CD8-positive, alpha-beta memory T cell (primary cell): ENCODE measurements at regions not wholly inside any gene's neighbourhood (a gene's known extent, or its start where the extent isn't known, plus 50 kb on each side); places are given as distances from the start of the nearest gene placed in this dataset.

Experiments
- CTCF ChIA-PET: fragments of 350-600 bp; sonication (Branson Sonifier 250); formaldehyde crosslinking; loops from one replicate; lab custom pipeline; 2021; ENCODE audit warnings: antibody characterized with exemption; lab: Charles Lee
- POLR2A ChIA-PET: fragments of 350-600 bp; sonication (Branson Sonifier 250); formaldehyde crosslinking; loops from one replicate; lab custom pipeline; 2021; ENCODE audit warnings: antibody characterized with exemption; lab: Charles Lee
- DNase-seq, 5 donors: peaks; one replicate each; pipeline versions ENCODE4 v3.0.0 to v3.0.0-alpha.2; 2020 to 2022; ENCODE audit warnings: mixed read lengths in 1 of 5
- H3K27ac ChIP-seq: one replicate; pipeline ENCODE4 v1.7.0; 2013; ENCODE audit warnings: low read depth, mild to moderate bottlenecking, low read length, moderate library complexity
- H3K27me3 ChIP-seq: 2 replicates; pipeline ENCODE4 v1.7.0; 2013; ENCODE audit warnings: low read length, mild to moderate bottlenecking; ENCODE audit not compliant: insufficient read depth, poor library complexity, severe bottlenecking
- H3K36me3 ChIP-seq: 2 replicates; pipeline ENCODE4 v1.7.0; 2013; ENCODE audit warnings: mild to moderate bottlenecking, low read length, moderate library complexity; ENCODE audit not compliant: insufficient read depth
- H3K4me1 ChIP-seq: 2 replicates; pipeline ENCODE4 v1.7.0; 2013; ENCODE audit warnings: mild to moderate bottlenecking, low read length, moderate library complexity; ENCODE audit not compliant: insufficient read depth
- H3K4me3 ChIP-seq: 2 replicates; pipeline ENCODE4 v1.7.0; 2013; ENCODE audit warnings: mild to moderate bottlenecking, low read length
- H3K9me3 ChIP-seq: 2 replicates; pipeline ENCODE4 v1.7.0; 2013; ENCODE audit warnings: mild to moderate bottlenecking, low read length
- H3K27ac Mint-ChIP-seq, 8 donors: one replicate each; pipeline ENCODE4 v1.8.0; 2020 to 2021; ENCODE audit warnings: mixed read lengths in 8 of 8, mild to moderate bottlenecking in 6 of 8, inconsistent platforms in 3 of 8, moderate library complexity in 3 of 8
- H3K27me3 Mint-ChIP-seq, 2 donors: one replicate each; pipeline ENCODE4 v1.8.0; 2020 to 2021; ENCODE audit warnings: mixed read lengths in 2 of 2, mild to moderate bottlenecking in 1 of 2, moderate library complexity in 1 of 2
- H3K36me3 Mint-ChIP-seq, 3 donors: one replicate each; pipeline ENCODE4 v1.8.0; 2020 to 2021; ENCODE audit warnings: mixed read lengths in 3 of 3, inconsistent platforms in 1 of 3, mild to moderate bottlenecking in 1 of 3
- H3K4me1 Mint-ChIP-seq, 3 donors: one replicate each; pipeline ENCODE4 v1.8.0; 2020 to 2021; ENCODE audit warnings: mixed read lengths in 3 of 3, inconsistent platforms in 1 of 3, mild to moderate bottlenecking in 1 of 3
- H3K4me3 Mint-ChIP-seq, 7 donors: one replicate each; pipeline ENCODE4 v1.8.0; 2020 to 2021; ENCODE audit warnings: mixed read lengths in 7 of 7, mild to moderate bottlenecking in 6 of 7, moderate library complexity in 4 of 7, inconsistent platforms in 2 of 7
- H3K9me3 Mint-ChIP-seq, 5 donors: one replicate each; pipeline ENCODE4 v1.8.0; 2020 to 2022; ENCODE audit warnings: mixed read lengths in 5 of 5, mild to moderate bottlenecking in 3 of 5, moderate library complexity in 2 of 5, inconsistent platforms in 1 of 5

GRCh38 chr2:184026961-184027360, 571.4 kb upstream of the ZNF804A start:
- no peak for DNase-seq
- Mint-ChIP-seq H3K9me3 (peaks cover 0 to 26% (median 3%) of the 10 kb centered on the region in 5 donors), H3K4me1 (no peaks in the 10 kb centered on the region), H3K36me3 (no peaks in the 10 kb centered on the region), H3K4me3 (no peak overlapping the region), H3K27me3 (no peaks in the 10 kb centered on the region), H3K27ac (no peak overlapping the region)
- no peaks in the 10 kb centered on the region for H3K36me3 ChIP-seq
- no peaks in the 10 kb centered on the region for H3K4me1 ChIP-seq
- H3K27ac ChIP-seq = no peak overlapping the region
- CTCF ChIA-PET = no interaction called here
- no peaks in the 10 kb centered on the region for H3K9me3 ChIP-seq
- POLR2A ChIA-PET = no interaction called here
- H3K27me3 ChIP-seq = no peaks in the 10 kb centered on the region
- H3K4me3 ChIP-seq = no peak overlapping the region

- Mint-ChIP-seq H3K27ac (no peak overlapping the region), H3K4me1 (no peaks in the 10 kb centered on the region)
- CTCF ChIA-PET = interaction anchor here (0.7 kb wide), 1 partner anchor 182 kb away, joined by 3 read pairs; no protein-coding TSS in a partner anchor
Measured at GRCh38 chr2:184030245-184030644, 568.1 kb upstream of the ZNF804A start.

GRCh38 chr2:184030989-184031388, 567.3 kb upstream of the ZNF804A start:
- Mint-ChIP-seq H3K9me3 (peaks cover 0 to 15% (median 0%) of the 10 kb centered on the region in 5 donors), H3K27me3 (no peaks in the 10 kb centered on the region), H3K27ac (no peak overlapping the region), H3K4me1 (no peaks in the 10 kb centered on the region), H3K36me3 (no peaks in the 10 kb centered on the region), H3K4me3 (no peak overlapping the region)
- Histone ChIP-seq H3K27me3 (no peaks in the 10 kb centered on the region), H3K4me1 (no peaks in the 10 kb centered on the region), H3K27ac (no peak overlapping the region), H3K4me3 (no peak overlapping the region), H3K9me3 (no peaks in the 10 kb centered on the region), H3K36me3 (no peaks in the 10 kb centered on the region)
- CTCF ChIA-PET = no interaction called here
- DNase-seq = no peak
- POLR2A ChIA-PET = no interaction called here

More at GRCh38 chr2:184030245-184030644, 568.1 kb upstream of the ZNF804A start:
- Mint-ChIP-seq H3K36me3 (no peaks in the 10 kb centered on the region), H3K27me3 (no peaks in the 10 kb centered on the region), H3K9me3 (peaks cover 0 to 15% (median 0%) of the 10 kb centered on the region in 5 donors), H3K4me3 (no peak overlapping the region)
- no peaks in the 10 kb centered on the region for H3K9me3 ChIP-seq
- H3K4me3 ChIP-seq = no peak overlapping the region
- H3K27ac ChIP-seq = no peak overlapping the region
- no peak for DNase-seq
- POLR2A ChIA-PET = no interaction called here
- H3K27me3 ChIP-seq = no peaks in the 10 kb centered on the region
- H3K36me3 ChIP-seq = no peaks in the 10 kb centered on the region
- no peaks in the 10 kb centered on the region for H3K4me1 ChIP-seq

GRCh38 chr2:184031402-184032147, 566.8 kb upstream of the ZNF804A start:
- H3K9me3 ChIP-seq = no peaks in the 10 kb centered on the region
- Mint-ChIP-seq H3K4me3 (no peak overlapping the region), H3K9me3 (peaks cover 0 to 17% (median 0%) of the 10 kb centered on the region in 5 donors), H3K27me3 (no peaks in the 10 kb centered on the region), H3K4me1 (no peaks in the 10 kb centered on the region), H3K36me3 (no peaks in the 10 kb centered on the region), H3K27ac (no peak overlapping the region)
- POLR2A ChIA-PET = no interaction called here
- no peaks in the 10 kb centered on the region for H3K36me3 ChIP-seq
- no peaks in the 10 kb centered on the region for H3K27me3 ChIP-seq
- no peak for DNase-seq
- no peak overlapping the region for H3K4me3 ChIP-seq
- H3K27ac ChIP-seq = no peak overlapping the region
- H3K4me1 ChIP-seq = no peaks in the 10 kb centered on the region
- CTCF ChIA-PET = no interaction called here

GRCh38 chr2:184032983-184033382, 565.3 kb upstream of the ZNF804A start:
- H3K36me3 Mint-ChIP-seq = no peaks in the 10 kb centered on the region

GRCh38 chr2:184037273-184037672, 561.1 kb upstream of the ZNF804A start:
- Mint-ChIP-seq H3K4me3 (no peak overlapping the region), H3K27ac (no peak overlapping the region), H3K36me3 (no peaks in the 10 kb centered on the region), H3K9me3 (peaks cover 0 to 19% (median 0%) of the 10 kb centered on the region in 5 donors), H3K4me1 (no peaks in the 10 kb centered on the region), H3K27me3 (no peaks in the 10 kb centered on the region)
- CTCF ChIA-PET = no interaction called here
- H3K36me3 ChIP-seq = no peaks in the 10 kb centered on the region
- DNase-seq = no peak
- H3K4me1 ChIP-seq = no peaks in the 10 kb centered on the region
- H3K4me3 ChIP-seq = no peak overlapping the region
- no peak overlapping the region for H3K27ac ChIP-seq
- POLR2A ChIA-PET = no interaction called here
- H3K9me3 ChIP-seq = no peaks in the 10 kb centered on the region
- H3K27me3 ChIP-seq = no peaks in the 10 kb centered on the region

More at GRCh38 chr2:184032983-184033382, 565.3 kb upstream of the ZNF804A start:
- Histone ChIP-seq H3K36me3 (no peaks in the 10 kb centered on the region), H3K27ac (no peak overlapping the region), H3K27me3 (no peaks in the 10 kb centered on the region), H3K4me3 (no peak overlapping the region), H3K9me3 (no peaks in the 10 kb centered on the region), H3K4me1 (no peaks in the 10 kb centered on the region)
- CTCF ChIA-PET = no interaction called here
- no peaks in the 10 kb centered on the region for H3K27me3 Mint-ChIP-seq
- no peaks in the 10 kb centered on the region for H3K4me1 Mint-ChIP-seq
- H3K4me3 Mint-ChIP-seq = no peak overlapping the region
- POLR2A ChIA-PET = no interaction called here
- no peak overlapping the region for H3K27ac Mint-ChIP-seq
- no peak for DNase-seq
- H3K9me3 Mint-ChIP-seq = peaks cover 0 to 21% (median 0%) of the 10 kb centered on the region in 5 donors

- no peaks in the 10 kb centered on the region for H3K4me1 ChIP-seq
- Mint-ChIP-seq H3K36me3 (no peaks in the 10 kb centered on the region), H3K27me3 (no peaks in the 10 kb centered on the region), H3K27ac (no peak overlapping the region), H3K4me1 (no peaks in the 10 kb centered on the region), H3K4me3 (no peak overlapping the region), H3K9me3 (peaks cover 0 to 19% (median 0%) of the 10 kb centered on the region in 5 donors)
- H3K9me3 ChIP-seq = no peaks in the 10 kb centered on the region
- no peak overlapping the region for H3K27ac ChIP-seq
- ChIA-PET CTCF (no interaction called here), POLR2A (no interaction called here)
- no peaks in the 10 kb centered on the region for H3K27me3 ChIP-seq
- H3K36me3 ChIP-seq = no peaks in the 10 kb centered on the region
- H3K4me3 ChIP-seq = no peak overlapping the region
- no peak for DNase-seq
Measured at GRCh38 chr2:184039493-184039892, 558.8 kb upstream of the ZNF804A start.

- POLR2A ChIA-PET = no interaction called here
- no peaks in the 10 kb centered on the region for H3K36me3 Mint-ChIP-seq
- H3K4me1 Mint-ChIP-seq = no peaks in the 10 kb centered on the region
- Histone ChIP-seq H3K27me3 (no peaks in the 10 kb centered on the region), H3K27ac (no peak overlapping the region), H3K4me1 (no peaks in the 10 kb centered on the region), H3K4me3 (no peak overlapping the region), H3K9me3 (no peaks in the 10 kb centered on the region), H3K36me3 (no peaks in the 10 kb centered on the region)
- no peak overlapping the region for H3K4me3 Mint-ChIP-seq
- H3K9me3 Mint-ChIP-seq = peaks cover 0 to 19% (median 0%) of the 10 kb centered on the region in 5 donors
- no peak overlapping the region for H3K27ac Mint-ChIP-seq
- no peaks in the 10 kb centered on the region for H3K27me3 Mint-ChIP-seq
- DNase-seq = no peak
- CTCF ChIA-PET = no interaction called here
Measured at GRCh38 chr2:184040230-184040629, 558.1 kb upstream of the ZNF804A start.
